HG02610 (cell line): ENCODE measurements at regions not wholly inside any gene's neighbourhood (a gene's known extent, or its start where the extent isn't known, plus 50 kb on each side); places are given as distances from the start of the nearest gene placed in this dataset.

ENCODE experiments used
- ATAC-seq: cut with Tn5 transposase; IDR thresholded peaks from one replicate; pipeline ENCODE4 v1.9.1; 2021; ENCODE audit warnings: mild to moderate bottlenecking, moderate library complexity; ENCODE audit not compliant: unreplicated experiment

DNA sequence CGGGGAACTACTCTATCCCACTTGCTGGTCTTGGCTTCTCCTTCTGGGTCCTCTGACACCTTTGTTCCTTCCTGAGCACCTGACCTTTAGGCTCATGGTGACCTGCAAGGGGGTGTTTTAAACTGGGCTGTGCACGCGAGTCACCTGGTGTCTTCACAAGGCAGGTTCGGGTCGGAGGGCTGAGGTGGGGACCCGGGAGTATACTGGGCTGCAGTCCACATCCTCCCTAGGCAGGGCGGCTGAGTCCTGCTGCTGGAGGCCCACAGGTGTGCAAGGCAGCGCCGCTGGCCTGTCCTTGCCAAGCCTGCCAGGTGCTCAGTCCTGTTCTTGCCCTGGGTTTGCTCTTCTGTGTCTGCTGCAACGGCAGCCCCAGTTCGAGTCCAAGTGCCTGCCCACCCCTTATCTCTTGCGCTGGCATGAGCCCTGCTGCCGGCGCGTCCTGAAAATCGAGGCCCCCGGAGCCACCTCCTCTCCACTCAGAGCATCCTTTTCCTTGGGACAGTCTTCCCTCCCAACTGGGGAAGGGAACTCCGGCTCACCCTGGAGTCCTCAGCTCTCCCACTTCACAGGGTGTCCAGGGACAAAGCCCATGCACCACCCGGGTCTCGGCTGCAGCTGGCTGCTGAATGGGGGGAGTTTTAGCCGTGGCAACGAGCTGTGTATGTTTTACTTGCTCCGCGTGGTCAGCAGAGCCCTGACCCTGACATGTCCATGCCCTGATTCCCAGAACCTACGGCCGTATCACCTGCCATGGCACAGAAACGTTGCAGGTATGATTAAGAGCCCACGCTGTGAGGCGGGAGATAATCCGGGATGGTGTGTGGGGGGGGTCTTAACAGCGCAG, 193.5 kb downstream of the TEX29 start:
- ATAC-seq = no peak

DNA sequence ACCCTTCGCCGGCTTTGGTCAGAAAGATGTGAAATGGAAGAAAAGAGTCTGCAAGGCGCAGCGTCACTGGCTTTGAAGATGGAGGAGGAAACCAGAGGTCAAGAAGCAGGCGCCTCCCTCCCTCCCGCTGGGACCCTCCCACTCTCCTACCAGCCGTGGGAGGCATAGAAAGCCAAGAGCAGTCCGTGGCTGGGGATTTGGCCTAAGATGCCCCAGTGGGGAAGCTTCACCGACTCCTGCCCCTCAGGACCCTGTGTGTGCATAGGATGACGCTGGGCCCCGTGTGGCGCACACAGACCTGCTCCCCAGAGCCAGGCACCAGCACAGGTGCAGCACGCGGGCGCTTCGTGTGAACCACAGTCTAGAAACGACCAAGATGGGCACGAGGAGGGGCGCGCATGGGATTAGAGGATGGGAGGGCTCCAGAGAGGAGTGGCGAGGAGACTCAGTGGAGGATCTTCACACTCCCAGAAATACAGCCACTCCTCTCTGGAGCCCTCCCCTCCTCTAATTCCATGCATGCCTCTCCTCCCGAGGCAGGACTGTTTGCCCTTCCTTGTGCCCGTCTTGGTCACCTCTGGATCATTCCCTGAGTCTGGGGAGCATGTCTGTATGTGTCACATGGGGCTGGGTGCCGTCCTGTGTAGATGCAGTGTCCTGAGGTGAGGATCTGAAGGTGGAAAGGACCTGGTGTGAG, 194.3 kb downstream of the TEX29 start:
- ATAC-seq = no peak

DNA sequence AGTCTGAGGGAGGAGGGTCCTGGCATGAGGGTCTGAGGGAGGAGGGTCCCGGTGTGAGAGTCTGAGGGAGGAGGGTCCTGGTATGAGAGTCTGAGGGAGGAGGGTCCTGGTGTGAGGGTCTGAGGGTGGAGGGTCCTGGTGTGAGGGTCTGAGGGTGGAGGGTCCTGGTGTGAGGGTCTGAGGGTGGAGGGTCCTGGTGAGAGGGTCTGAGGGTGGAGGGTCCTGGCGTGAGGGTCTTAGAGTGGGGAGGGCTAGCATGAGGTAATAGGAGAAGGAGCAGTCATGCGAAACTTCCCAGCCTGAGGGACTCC, 194.8 kb downstream of the TEX29 start:
- ATAC-seq = no peak

DNA sequence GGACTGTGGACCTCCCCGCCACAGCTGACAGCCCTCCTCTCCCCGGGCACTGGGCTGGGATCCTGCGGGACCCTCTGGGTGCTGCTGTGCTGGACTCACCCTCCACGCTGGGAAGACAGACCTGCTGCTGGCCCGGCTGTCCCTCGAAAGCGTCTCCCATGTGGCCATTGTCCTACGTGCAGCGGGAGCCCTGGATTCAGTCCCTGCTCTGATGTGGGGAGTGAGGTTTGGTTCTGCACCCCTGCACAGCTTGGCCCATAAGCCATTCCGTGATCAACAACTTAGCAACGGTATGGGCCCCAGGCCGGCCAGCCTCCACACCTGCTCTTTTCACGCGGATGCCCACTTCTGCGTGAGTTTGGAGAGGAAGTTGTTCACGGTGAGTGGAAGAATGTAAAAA, 195.2 kb downstream of the TEX29 start:
- ATAC-seq = no peak

DNA sequence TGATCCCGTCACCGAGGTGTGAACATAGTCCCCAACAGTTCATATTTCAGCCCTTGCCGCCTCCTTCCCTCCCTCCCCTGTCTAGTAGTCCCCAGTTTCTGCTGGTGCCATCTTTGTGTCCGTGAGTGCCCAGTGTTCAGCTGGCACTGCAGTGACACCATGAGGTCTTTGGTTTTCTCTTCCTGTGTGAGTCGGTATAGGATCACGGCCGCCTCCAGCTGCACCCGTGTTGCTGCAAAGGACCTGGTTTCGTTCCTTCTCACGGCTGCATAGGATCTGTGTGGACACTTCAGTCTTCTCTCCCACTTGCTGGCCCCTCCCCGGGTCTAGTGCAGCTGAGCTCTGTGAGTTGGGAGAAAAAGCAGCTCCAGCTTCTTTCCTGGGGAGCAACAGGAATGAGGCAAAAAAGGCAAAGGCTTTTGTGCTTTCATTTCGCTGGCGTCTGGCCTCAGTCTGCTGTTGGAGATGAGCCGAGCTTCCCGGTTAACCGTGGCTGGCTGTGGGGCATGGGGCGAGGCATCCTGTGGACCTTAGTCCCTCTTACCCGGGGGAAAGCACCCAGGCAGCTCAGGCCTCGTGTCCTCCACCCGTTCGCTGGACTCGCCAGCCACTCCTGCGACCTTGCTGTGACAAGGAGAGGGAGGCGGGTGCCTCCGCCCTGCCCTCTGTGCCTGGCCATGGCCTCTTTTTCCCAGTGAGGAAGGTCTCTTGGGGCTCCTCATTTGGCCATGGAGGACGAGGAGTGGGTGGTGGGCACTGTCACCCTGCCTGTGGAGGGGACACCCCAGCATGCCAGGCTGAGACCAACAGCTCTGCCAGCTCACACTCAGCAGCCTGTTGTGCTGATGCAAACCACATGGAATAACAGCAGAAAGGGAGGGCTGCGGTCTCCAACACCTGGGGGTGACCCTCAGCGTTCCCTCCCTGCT, 196.5 kb downstream of the TEX29 start:
- ATAC-seq = no peak

DNA sequence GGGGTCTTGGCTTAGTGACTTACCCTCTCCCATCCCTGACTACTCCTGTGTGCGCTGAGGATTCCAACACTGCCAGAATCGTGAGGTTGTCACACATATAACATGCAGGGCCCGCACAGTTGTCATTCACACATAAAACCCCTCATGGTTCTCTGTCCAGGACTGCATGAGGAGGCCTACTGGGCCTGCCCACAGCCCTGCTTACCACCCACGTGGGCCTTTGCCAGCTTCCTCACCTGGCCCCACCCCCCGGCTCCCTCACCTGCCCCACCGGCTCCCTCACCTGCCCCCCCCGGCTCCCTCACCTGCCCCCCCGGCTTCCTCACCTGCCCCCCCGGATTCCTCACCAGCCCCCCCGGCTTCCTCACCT, 197.2 kb downstream of the TEX29 start:
- ATAC-seq = no peak

DNA sequence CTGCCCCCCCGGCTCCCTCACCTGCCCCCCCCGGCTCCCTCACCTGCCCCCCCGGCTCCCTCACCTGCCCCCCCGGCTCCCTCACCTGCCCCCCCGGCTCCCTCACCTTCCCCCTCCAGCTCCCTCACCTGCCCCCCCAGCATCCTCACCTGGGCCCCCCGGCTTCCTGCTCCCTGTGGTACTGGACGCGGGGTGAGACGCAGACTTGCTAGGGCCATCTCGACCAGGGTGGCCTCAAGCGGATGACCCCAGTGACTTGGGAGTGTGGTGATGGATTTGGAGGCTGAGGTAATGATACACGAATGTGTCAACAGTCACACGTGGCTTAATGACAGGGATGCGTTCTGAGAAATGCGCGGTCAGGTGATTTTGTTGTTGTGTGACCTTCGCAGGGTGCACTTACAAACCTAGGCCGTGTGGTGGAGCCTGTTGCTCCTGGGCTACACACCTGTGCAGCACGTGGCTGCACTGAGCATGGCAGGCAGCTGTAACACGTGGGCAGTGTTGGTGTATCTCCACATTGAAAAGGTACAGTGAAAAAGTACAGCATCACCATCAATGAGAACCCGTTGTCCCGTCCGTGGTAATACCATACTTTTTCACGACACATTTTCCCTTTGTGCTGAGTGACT, 197.8 kb downstream of the TEX29 start:
- ATAC-seq = no peak

DNA sequence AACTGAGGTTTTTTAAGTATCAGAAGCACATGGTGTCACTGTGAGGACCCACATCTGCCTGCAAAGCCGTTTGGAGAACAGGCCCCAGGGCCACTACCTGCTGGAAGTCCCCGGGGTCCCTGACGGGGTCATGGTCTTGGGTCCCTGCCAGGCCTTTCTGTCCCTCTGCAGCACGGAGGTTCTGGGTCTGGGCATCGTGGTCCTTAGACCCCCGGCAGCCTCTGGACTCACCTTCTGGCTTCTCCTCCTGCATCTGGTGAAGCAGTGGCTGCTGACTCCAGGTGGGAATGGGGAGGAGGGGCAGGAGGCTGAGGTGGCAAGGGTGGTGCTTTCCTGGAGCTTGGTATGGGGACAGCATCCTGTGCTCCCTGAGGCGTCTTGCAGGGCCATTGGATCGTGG, 198.6 kb downstream of the TEX29 start:
- no peak for ATAC-seq

DNA sequence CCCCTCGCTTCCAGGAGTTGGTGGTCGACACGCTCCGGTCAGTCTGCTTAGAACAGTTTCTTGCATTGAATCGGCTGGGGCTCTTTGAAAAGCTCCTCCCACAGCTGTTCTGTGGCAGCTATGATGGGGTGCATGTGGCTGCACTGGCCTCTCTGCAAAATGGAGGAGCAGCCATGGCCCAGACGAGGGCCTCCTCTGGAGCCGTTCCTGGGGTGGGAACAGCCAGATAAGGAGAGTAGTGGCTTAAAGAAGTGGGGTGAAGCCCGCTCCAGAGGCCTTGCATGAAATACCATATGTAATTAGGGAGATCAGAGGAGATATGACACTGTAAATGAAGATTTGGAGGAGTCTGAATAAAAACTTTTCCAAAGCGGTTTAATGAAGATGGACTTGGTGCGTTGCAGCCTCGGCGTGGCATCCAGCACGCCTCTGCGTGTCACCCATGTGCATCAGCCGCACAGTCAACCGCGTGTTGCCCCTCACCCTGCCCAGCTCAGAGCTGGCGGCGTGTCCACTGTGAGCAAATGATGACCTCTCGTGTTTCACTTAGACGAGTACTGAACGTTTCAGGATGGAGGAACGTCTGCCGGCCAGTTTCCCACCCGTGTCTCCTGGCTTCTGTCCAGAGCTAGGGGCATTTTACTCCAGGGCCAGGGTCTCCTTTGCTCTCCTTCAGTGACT, 199.2 kb downstream of the TEX29 start:
- ATAC-seq = no peak

DNA sequence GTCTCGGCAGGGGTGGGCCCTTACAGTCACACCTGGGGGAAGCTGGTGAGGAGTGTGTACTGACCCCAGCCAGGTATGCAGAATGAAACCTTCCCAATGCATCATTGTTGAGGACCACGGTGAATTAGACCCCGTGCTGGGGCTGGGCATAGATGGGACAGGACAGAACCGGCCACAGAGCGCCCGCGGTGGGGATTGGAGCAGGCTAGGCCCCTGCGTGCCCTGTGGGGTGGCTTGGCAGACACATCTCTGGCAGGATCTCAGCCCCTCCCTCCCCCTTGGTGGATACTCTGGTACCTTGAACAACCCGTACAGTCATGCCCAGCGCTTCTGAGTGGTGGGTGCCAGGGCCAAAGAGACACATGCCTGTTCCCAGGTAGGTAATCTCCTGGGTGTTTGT, 200.6 kb downstream of the TEX29 start:
- no peak for ATAC-seq

DNA sequence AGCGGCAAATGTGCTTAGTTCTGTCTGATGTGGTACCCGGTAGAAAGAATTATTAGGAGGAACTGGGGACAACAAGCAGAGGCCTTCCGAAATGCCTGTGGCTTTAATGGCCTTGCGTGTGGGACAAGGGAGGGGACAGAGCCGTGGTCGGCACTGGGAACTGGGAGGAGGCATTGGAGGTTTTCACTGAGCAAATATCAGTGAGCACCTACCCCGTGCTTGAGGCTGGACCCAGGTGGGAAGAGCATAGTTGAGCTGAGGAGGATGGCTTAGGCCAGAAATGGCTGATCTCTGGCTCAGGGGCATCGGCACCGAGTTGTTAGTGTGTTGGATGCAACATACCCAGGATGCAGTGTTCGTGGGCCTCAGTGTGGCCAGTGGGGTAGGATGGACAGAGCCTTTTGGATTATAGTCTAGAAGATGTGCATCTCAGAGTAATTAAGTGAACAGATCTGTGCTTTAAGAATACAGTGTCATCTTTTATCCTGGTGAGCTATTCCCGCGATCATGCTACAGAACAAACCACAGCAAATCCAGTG, 201.3 kb downstream of the TEX29 start:
- no peak for ATAC-seq

DNA sequence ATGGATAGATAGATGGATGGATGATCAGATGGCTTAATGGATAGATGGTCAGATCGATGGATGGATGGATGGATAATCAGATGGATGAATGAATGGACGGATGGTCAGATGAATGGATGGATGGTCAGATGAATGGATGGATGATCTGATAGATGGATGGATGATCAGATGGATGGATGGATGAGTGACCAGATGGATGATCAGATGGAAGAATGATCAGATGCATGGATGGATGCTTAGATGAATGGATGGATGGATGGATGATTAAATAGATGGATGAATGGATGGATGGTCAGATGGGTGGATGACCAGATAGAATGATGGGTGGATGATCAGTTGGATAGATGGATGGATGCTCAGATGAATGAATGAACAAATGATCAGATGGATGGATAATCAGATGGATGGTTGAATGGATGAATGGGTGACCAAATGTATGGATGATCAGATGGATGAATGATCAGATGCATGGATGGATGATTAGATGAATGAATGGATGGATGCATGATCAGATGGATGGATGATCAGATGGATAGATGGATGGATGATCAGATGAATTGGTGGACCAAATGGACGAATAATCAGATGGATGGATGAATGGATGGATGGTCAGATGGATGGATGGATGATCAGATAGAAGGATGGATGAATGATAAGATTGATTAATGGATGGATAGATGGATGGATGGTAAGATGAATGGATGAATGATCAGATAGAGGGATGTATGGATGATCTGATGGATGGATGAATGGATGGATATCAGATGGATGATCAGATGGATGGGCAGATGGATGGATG, 205.1 kb downstream of the TEX29 start:
- no peak for ATAC-seq

DNA sequence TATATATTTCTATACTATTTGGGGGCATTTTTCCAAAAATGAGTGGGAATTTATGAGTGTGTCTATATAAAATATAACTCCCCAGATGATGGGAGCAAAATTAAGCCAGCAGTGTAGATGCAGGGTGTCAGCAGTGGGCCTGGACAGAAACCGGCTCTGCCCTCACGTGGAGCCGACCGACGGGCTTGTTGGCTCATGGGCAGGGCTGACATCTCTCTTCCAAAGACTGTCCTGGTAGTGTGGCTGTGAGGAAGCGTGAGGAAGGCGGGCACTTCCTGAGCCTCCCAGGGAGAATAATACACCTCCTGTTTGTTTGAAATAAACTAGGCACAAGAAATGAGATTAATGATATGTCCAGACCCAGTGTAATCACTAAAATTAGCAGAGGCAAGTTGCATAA, 206.5 kb downstream of the TEX29 start:
- ATAC-seq = no peak

DNA sequence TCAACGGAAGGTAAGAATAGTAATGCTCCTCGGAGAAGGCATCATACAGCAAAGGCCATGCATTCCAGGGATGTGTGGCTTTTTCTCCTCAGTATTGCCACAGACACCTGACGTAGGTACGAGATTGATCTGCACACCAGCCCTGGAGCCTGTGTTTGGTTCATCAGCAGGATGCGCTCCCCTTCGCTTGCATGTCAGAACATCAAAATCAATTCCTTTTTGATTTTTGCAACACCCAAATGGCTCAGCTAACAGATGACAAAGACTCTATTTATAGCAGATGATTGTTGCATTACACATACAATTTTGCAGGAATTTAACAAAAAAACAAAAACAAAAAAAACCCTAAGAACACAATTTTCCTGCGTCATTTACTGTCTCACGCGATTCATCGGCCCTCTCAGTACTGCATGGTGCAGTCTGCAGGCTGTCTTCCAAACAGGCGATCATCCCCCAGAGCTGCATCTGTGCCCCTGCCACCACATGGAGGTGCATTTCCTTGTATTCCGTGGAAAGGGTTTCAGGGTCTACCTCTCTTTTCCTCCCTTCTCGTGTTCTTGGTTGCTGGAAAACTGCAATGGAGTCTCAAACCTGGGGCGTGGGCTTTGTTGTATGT, 207.3 kb downstream of the TEX29 start:
- ATAC-seq = no peak

DNA sequence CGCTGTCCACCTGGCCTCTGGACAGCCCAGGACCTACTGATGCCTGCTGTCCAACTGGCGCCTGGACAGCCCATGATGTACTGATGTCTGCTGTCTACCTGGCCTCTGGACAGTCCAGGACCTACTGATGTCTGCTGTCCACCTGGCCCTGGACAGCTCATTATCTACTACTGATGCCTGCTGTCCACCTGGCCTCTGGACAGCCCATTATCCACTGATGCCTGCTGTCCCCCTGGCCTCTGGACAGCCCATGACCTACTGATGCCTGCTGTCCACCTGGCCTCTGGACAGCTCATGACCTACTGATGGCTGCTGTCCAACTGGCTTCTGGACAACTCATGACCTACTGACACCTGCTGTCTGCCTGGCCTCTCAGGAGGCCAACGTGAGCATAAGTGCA, 208.1 kb downstream of the TEX29 start:
- ATAC-seq = no peak

DNA sequence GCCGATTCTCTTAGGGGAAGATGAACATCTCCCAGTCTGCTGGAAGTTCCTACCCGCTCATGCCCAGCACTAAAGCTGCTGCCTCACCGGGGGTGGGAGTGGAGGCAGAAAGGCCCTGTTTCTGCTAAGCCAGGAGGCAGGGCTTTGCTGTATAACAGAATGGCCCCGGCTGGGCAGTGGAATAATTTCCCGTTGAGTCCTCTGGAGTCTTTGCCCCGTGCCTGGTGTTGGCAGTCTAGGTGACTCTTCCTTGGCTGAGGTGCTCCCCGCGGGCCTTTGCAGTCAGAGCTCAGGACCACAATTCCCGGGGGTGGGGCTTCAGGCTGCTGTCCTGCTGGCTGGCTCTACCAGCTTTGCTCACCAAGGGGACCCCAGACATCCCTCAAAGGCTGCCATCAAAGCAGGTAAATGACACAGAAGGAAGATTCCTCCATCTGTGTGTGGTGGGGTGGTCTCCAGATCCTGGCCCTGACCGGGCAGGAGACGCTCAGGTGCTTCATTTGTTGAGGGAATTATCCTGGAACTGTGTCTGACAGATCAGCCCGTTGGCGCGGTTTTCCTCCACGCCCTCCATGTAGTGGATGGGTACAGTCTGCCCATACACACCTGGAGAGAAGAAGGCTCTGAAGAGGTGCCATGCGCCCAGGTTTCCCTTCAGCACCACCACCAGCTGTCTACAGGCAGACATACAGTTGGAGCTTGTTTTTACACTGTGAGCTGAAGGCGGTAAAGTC, 209.9 kb downstream of the TEX29 start:
- ATAC-seq = no peak

DNA sequence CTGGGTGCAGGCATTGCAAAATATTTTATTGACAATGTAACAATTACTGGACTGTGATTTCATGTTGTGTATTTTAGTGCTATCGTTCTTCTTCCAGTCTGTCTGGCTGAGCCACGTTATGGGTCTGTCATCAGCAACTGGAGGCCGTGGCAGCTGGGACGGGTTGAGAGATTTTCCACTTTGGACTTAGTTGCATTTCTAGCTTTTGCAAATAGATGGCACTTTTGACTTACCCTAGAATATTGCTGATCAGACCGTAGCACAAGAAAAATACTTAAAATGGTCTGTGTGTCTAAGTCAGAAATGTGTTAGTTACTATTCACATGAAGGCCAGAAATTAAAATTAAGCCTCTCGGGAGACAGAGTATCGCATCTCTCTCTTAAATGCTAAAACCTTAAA, 211.1 kb downstream of the TEX29 start:
- no peak for ATAC-seq

DNA sequence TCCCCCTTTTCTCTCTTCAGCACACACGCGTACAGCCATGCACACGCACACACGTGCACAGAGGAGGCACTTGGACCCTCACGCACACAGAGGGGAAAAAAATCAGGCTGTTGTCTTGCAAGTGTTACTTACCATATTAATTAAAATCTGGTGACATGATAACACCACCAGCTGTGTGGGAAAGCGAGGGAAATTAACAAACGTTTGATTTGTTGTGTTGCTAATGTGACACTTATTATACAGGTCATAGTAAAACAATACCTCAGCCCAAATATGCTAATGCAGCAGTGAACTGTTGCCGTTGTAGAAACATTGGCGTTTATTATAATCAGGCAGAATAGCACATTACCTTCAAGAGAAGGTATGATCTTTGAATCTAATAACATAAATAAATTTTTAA, 211.7 kb downstream of the TEX29 start:
- no peak for ATAC-seq
